ENCODE measurements at regions not wholly inside any gene's neighbourhood (a gene's known extent, or its start where the extent isn't known, plus 50 kb on each side); places are given as distances from the start of the nearest gene placed in this dataset.

DNA sequence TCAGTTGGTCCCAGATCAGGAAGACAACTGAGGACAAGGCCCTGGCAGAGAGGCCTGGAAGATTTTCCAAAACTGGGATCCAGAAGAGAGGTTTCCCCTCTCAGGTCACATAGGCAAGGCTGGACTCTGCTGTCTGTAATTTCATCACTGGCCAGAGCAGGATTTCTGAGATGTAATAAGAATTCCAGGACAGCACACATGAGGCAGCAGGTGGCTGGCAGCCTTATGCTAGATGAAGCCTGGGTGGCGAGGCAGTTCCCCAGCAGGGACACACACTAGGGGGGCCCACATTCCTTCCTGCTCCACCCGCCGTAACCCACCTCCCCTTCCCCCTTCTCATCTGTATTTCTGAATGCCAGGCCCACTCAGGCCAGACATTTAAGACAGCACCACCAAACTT lies 98.6 kb downstream of the HNRNPLL start:
- DNase-seq (ENCODE audit: low spot score in 2 of 2): no peak
- H3K27ac ChIP-seq: no peak overlapping the region
- intact Hi-C loops (cut with DNase I): no loop called here

GRCh38 chr2:38502107-38502506 lies 100.6 kb downstream of the HNRNPLL start:
- no peak for DNase-seq (ENCODE audit: low spot score in 2 of 2)
- Histone ChIP-seq H3K9me3 (peaks cover 0 to 10% of the 10 kb centered on the region in 2 donors), H3K36me3 (no peaks in the 10 kb centered on the region), H3K27ac (no peak overlapping the region), H3K4me3 (no peak overlapping the region), H3K27me3 (no peaks in the 10 kb centered on the region), H3K4me1 (peaks cover 0 to 19% of the 10 kb centered on the region in 2 donors)
- intact Hi-C loops (cut with DNase I): no loop called here
- TF ChIP-seq CTCF (IDR thresholded peaks at IDR 0.05): no peak

More for the DNA sequence above, 98.6 kb downstream of the HNRNPLL start:
- Histone ChIP-seq H3K36me3 (no peaks in the 10 kb centered on the region), H3K9me3 (peaks cover 0 to 10% of the 10 kb centered on the region in 2 donors), H3K4me1 (peaks cover 0 to 23% of the 10 kb centered on the region in 2 donors), H3K27me3 (no peaks in the 10 kb centered on the region), H3K4me3 (no peak overlapping the region)
- TF ChIP-seq CTCF (IDR thresholded peaks at IDR 0.05): no peak

DNA sequence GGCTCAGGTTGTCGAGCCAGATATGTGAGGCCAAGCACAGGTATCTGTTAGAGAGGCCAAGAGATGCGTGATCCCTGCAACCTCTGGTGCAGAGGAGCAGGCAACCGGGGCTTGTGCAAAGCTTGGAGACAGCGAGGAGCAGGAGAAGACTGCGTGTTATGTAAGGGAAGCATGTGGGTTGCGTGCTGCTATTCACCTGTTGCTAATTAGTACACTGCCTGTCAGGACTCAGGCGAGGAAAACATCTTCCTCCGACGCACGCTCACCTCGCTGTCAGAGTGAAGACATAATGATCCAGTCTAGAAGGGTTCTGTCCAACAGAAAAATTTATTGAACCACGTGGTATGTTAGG lies 102.5 kb downstream of the HNRNPLL start:
- peaks cover 0 to 10% of the 10 kb centered on the region in 2 donors for H3K9me3 ChIP-seq
- peaks cover 0 to 19% of the 10 kb centered on the region in 2 donors for H3K4me1 ChIP-seq
- DNase-seq (ENCODE audit: low spot score in 2 of 2): no peak
- H3K36me3 ChIP-seq: no peaks in the 10 kb centered on the region
- no peak overlapping the region for H3K4me3 ChIP-seq
- TF ChIP-seq CTCF (IDR thresholded peaks at IDR 0.05): no peak
- no peaks in the 10 kb centered on the region for H3K27me3 ChIP-seq
- H3K27ac ChIP-seq: peak overlapping the region; percentile 52 to 61
- intact Hi-C loops (cut with DNase I): no loop called here

DNA sequence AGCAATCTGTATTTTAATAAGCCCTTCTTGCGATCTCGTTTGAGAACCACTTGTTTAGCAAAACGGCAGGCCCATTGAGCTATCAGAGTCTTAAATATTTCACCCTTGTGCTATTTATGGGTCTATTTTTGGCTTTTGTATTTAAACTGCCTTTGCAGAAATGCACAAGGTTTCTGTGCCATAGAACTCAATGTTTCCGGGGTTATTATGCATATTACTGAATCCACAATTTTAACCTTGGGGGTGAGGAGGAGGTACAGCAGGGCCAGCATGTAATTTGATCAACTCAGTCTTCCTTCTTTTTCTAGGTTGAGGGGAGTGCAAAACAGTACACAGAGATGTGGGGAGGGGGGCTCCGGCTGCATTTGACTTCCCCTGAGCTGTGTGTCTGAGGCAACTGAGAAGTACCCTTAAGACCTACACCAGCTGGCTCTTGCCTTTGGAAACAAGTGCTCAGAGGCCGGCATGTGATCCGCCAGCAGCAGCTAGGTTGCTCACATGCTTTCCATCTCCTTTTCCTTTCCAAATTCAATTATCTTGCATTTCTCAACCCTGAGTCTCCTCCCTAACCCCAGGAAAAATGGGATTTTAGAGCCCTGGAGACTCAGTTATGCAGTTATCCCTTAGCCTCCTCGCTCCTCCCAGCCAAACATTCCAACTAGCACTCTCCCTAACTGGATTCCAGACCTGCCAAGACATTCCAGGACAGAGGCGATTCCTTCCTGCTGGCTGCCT lies 103.0 kb downstream of the HNRNPLL start:
- intact Hi-C loops (cut with DNase I): no loop called here
- TF ChIP-seq CTCF (IDR thresholded peaks at IDR 0.05): no peak
- no peak for DNase-seq (ENCODE audit: low spot score in 2 of 2)
- H3K27ac ChIP-seq: peak overlapping the region; percentile 52 to 61
- H3K36me3 ChIP-seq: no peaks in the 10 kb centered on the region
- H3K4me3 ChIP-seq: no peak overlapping the region
- H3K27me3 ChIP-seq: no peaks in the 10 kb centered on the region
- peaks cover 0 to 19% of the 10 kb centered on the region in 2 donors for H3K4me1 ChIP-seq
- H3K9me3 ChIP-seq: peaks cover 0 to 10% of the 10 kb centered on the region in 2 donors

DNA sequence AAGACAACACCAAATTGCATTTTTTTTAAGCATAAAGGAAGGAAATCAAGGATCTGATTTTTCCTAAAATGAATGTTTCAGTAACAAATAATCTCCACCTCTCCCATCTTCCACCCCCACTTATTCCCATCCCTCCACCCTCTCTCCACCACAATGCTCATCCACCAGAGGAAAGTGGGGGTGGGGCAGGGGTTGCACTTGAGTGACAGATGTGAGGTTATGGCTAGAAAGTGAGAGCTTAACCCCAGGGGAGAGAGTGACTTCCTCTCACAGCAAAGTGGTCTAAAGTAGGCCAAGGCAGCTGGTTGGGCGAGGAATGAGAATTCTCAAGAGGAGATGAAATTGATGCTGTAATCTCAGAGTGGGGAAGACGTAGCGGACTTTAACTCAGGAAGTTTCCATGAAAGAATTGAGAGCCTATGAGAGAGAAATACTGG lies 104.7 kb downstream of the HNRNPLL start:
- intact Hi-C loops (cut with DNase I): no loop called here
- no peak overlapping the region for H3K27ac ChIP-seq
- H3K4me1 ChIP-seq: peaks cover 0 to 19% of the 10 kb centered on the region in 2 donors
- no peaks in the 10 kb centered on the region for H3K27me3 ChIP-seq
- H3K4me3 ChIP-seq: no peak overlapping the region
- no peaks in the 10 kb centered on the region for H3K36me3 ChIP-seq
- H3K9me3 ChIP-seq: peaks cover 0 to 10% of the 10 kb centered on the region in 2 donors
- DNase-seq (ENCODE audit: low spot score in 2 of 2): no peak
- TF ChIP-seq CTCF (IDR thresholded peaks at IDR 0.05): no peak

Data from ascending aorta (tissue), 2 donors.